ENCODE measurements at regions not wholly inside any gene's neighbourhood (a gene's known extent, or its start where the extent isn't known, plus 50 kb on each side); places are given as distances from the start of the nearest gene placed in this dataset.

- ChIA-PET POLR2A (no interaction called here), CTCF (no interaction called here)
- Mint-ChIP-seq H3K9me3 (no peaks in the 10 kb centered on the region), H3K4me3 (no peak overlapping the region), H3K36me3 (ENCODE audit: low read depth) (no peaks in the 10 kb centered on the region), H3K27me3 (peaks cover 6% of the 10 kb centered on the region), H3K27ac (no peak overlapping the region), H3K4me1 (ENCODE audit: low read depth) (no peaks in the 10 kb centered on the region)
- ATAC-seq (no peak), DNase-seq (no peak)
- intact Hi-C loops (cut with micrococcal nuclease): no loop called here
- TF ChIP-seq CTCF (IDR thresholded peaks at IDR 0.05): no peak
Observed at GRCh38 chr18:50453014-50453680, 78.3 kb downstream of the SKA1 start.

GRCh38 chr18:50453732-50454131 lies 78.9 kb downstream of the SKA1 start:
- Mint-ChIP-seq H3K9me3 (no peaks in the 10 kb centered on the region), H3K27ac (no peak overlapping the region), H3K36me3 (ENCODE audit: low read depth) (no peaks in the 10 kb centered on the region), H3K4me3 (no peak overlapping the region), H3K4me1 (ENCODE audit: low read depth) (no peaks in the 10 kb centered on the region), H3K27me3 (peaks cover 2% of the 10 kb centered on the region)
- DNase-seq: no peak
- ATAC-seq: no peak
- TF ChIP-seq CTCF (IDR thresholded peaks at IDR 0.05): no peak
- intact Hi-C loops (cut with micrococcal nuclease): no loop called here
- POLR2A ChIA-PET: no interaction called here
- CTCF ChIA-PET: no interaction called here

- Mint-ChIP-seq H3K27ac (no peak overlapping the region), H3K4me3 (no peak overlapping the region), H3K4me1 (ENCODE audit: low read depth) (no peaks in the 10 kb centered on the region), H3K9me3 (no peaks in the 10 kb centered on the region), H3K27me3 (peaks cover 2% of the 10 kb centered on the region), H3K36me3 (ENCODE audit: low read depth) (no peaks in the 10 kb centered on the region)
- ATAC-seq (no peak), DNase-seq (no peak)
- intact Hi-C loops (cut with micrococcal nuclease): no loop called here
- ChIA-PET CTCF (interaction anchor here (1.0 kb wide), 1 partner anchor 26 kb away, joined by 5 read pairs; no protein-coding TSS in a partner anchor), POLR2A (no interaction called here)
- no peak for TF ChIP-seq CTCF (IDR thresholded peaks at IDR 0.05)
Observed at GRCh38 chr18:50454387-50454988, 79.6 kb downstream of the SKA1 start.

- no peak overlapping the region for H3K27ac Mint-ChIP-seq
- no peaks in the 10 kb centered on the region for H3K4me1 Mint-ChIP-seq (ENCODE audit: low read depth)
- intact Hi-C loops (cut with micrococcal nuclease): no loop called here
- no peaks in the 10 kb centered on the region for H3K27me3 Mint-ChIP-seq
- H3K9me3 Mint-ChIP-seq: no peaks in the 10 kb centered on the region
- ATAC-seq (no peak), DNase-seq (no peak)
- no peak overlapping the region for H3K4me3 Mint-ChIP-seq
- no peak for TF ChIP-seq CTCF (IDR thresholded peaks at IDR 0.05)
- CTCF ChIA-PET: no interaction called here
- H3K36me3 Mint-ChIP-seq (ENCODE audit: low read depth): no peaks in the 10 kb centered on the region
- POLR2A ChIA-PET: no interaction called here
Observed at GRCh38 chr18:50456285-50456684, 81.4 kb downstream of the SKA1 start.

- TF ChIP-seq CTCF (IDR thresholded peaks at IDR 0.05): no peak
- no peak for DNase-seq
- Mint-ChIP-seq H3K36me3 (ENCODE audit: low read depth) (no peaks in the 10 kb centered on the region), H3K4me1 (ENCODE audit: low read depth) (no peaks in the 10 kb centered on the region), H3K4me3 (no peak overlapping the region), H3K27me3 (no peaks in the 10 kb centered on the region), H3K27ac (no peak overlapping the region), H3K9me3 (no peaks in the 10 kb centered on the region)
- intact Hi-C loops (cut with micrococcal nuclease): no loop called here
- ATAC-seq: no peak
- POLR2A ChIA-PET: no interaction called here
- CTCF ChIA-PET: no interaction called here
Observed at GRCh38 chr18:50457639-50458038, 82.8 kb downstream of the SKA1 start.
